MM.1S (cell line): ENCODE measurements at regions not wholly inside any gene's neighbourhood (a gene's known extent, or its start where the extent isn't known, plus 50 kb on each side); places are given as distances from the start of the nearest gene placed in this dataset.

Source experiments
- DNase-seq: peaks from one replicate; pipeline ENCODE4 v3.0.0-alpha.2; 2015
- H2AFZ ChIP-seq: fragments of 300-600 bp; sonication (generic); 2 replicates; pipeline ENCODE4 v1.6.0; 2016; ENCODE audit warnings: antibody characterized with exemption, low read length
- H3F3A ChIP-seq: fragments of 300-600 bp; sonication (generic); 2 replicates; pipeline ENCODE4 v1.6.1; 2016; ENCODE audit warnings: mild to moderate bottlenecking, antibody characterized with exemption, low read length, moderate library complexity, mixed read lengths; ENCODE audit not compliant: insufficient read depth
- H3K27ac ChIP-seq: fragments of 300-600 bp; sonication (generic); 2 replicates; pipeline ENCODE4 v1.5.1; 2016; ENCODE audit warnings: mild to moderate bottlenecking, low read length
- H3K27me3 ChIP-seq: fragments of 300-600 bp; sonication (generic); replicated peaks from 2 replicates; pipeline ENCODE4 v1.6.0; 2016; ENCODE audit warnings: low read length; ENCODE audit not compliant: insufficient read depth
- H3K36me3 ChIP-seq: fragments of 300-600 bp; sonication (generic); replicated peaks from 2 replicates; pipeline ENCODE4 v1.6.1; 2016; ENCODE audit warnings: mild to moderate bottlenecking, low read length, mixed read lengths; ENCODE audit not compliant: insufficient read depth
- H3K4me1 ChIP-seq: fragments of 300-600 bp; sonication (generic); 2 replicates; pipeline ENCODE4 v1.6.1; 2016; ENCODE audit warnings: low read length, mixed read lengths
- H3K4me2 ChIP-seq: fragments of 300-600 bp; sonication (generic); 2 replicates; pipeline ENCODE4 v1.6.0; 2016; ENCODE audit warnings: low read depth, low read length
- H3K4me3 ChIP-seq: fragments of 300-600 bp; sonication (generic); 2 replicates; pipeline ENCODE4 v1.5.1; 2016; ENCODE audit warnings: low read length, mixed read lengths
- H3K79me2 ChIP-seq: fragments of 300-600 bp; sonication (generic); 2 replicates; pipeline ENCODE4 v1.6.1; 2016; ENCODE audit warnings: mixed run types, low read length, mixed read lengths
- H3K9ac ChIP-seq: fragments of 300-600 bp; sonication (generic); 2 replicates; pipeline ENCODE4 v1.6.1; 2016; ENCODE audit warnings: low read length, mixed read lengths
- H3K9me2 ChIP-seq: fragments of 300-600 bp; sonication (generic); replicated peaks from 2 replicates; pipeline ENCODE4 v1.6.1; 2016; ENCODE audit warnings: mild to moderate bottlenecking, low read length, mixed read lengths; ENCODE audit not compliant: insufficient read depth
- H3K9me3 ChIP-seq: fragments of 300-600 bp; sonication (generic); replicated peaks from 2 replicates; pipeline ENCODE4 v1.6.1; 2016; ENCODE audit warnings: mild to moderate bottlenecking, low read length, mixed read lengths; ENCODE audit not compliant: insufficient read depth
- H4K20me1 ChIP-seq: fragments of 300-600 bp; sonication (generic); 2 replicates; pipeline ENCODE4 v1.6.1; 2016; ENCODE audit warnings: mild to moderate bottlenecking, low read length, moderate library complexity, mixed read lengths; ENCODE audit not compliant: insufficient read depth
- EZH2 ChIP-seq: fragments of 300-600 bp; sonication (generic); optimal IDR thresholded peaks from 2 replicates; pipeline ENCODE3; 2017; ENCODE audit warnings: low read depth, mild to moderate bottlenecking, antibody characterized with exemption, low read length, mixed read lengths
- EZH2phosphoT487 ChIP-seq: fragments of 300-600 bp; sonication (generic); IDR thresholded peaks from 2 replicates; pipeline ENCODE4 v1.6.1; 2018; ENCODE audit warnings: antibody characterized with exemption, low read length
- TF ChIP-seq, protein P1 (sequence below): fragments of 300-600 bp; sonication (generic); IDR thresholded peaks from 2 replicates; pipeline ENCODE4 v1.5.1; 2016; ENCODE audit warnings: antibody characterized with exemption, low read length, mixed read lengths

DNA sequence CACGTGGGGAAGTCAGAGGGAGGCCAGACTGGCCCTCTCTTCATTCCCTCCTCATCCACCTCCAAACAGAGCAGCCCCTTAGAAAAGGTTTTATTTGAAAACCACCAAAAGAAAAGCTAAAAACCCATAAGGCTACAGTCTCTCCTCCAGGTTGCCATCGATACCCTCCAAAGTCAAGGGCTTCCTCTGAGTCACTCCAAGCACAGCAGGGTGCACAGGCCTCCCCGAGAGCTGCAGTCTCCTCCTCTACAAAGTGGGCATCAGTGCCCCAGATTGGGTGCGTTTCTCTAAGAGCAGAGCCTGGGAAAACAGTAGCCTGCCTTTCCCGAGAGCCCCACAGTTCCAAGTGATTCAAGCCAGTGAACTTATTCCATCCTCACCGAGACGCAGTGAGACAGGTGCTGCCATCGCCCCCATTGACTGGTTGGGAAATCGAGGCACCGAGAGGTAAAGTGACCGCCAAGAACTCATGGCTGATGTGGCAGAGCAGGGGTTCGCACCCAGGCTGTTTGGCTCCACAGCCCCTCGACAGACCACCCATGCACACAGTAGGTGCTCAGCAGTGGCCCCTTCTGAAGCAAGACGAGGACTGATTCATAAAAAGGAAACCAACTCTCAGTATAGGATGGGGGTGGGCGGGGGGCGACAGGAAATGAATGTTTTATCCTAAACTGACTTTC, 91.7 kb upstream of the SHISAL1 start:
- H3K4me3 ChIP-seq = no peak overlapping the region
- no peak for DNase-seq
- no peaks in the 10 kb centered on the region for H3F3A ChIP-seq
- H4K20me1 ChIP-seq = no peaks in the 10 kb centered on the region
- H3K9ac ChIP-seq = no peak overlapping the region
- peaks cover 96% of the 10 kb centered on the region for H3K27me3 ChIP-seq
- no peaks in the 10 kb centered on the region for H3K9me3 ChIP-seq
- H3K4me2 ChIP-seq = no peak overlapping the region
- H3K79me2 ChIP-seq = no peaks in the 10 kb centered on the region
- no peaks in the 10 kb centered on the region for H3K36me3 ChIP-seq
- H3K4me1 ChIP-seq = no peaks in the 10 kb centered on the region
- no peak overlapping the region for H3K27ac ChIP-seq
- no peaks in the 10 kb centered on the region for H3K9me2 ChIP-seq
- no peak overlapping the region for H2AFZ ChIP-seq
- TF ChIP-seq EZH2phosphoT487 = no peak
- TF ChIP-seq, protein P1, sequence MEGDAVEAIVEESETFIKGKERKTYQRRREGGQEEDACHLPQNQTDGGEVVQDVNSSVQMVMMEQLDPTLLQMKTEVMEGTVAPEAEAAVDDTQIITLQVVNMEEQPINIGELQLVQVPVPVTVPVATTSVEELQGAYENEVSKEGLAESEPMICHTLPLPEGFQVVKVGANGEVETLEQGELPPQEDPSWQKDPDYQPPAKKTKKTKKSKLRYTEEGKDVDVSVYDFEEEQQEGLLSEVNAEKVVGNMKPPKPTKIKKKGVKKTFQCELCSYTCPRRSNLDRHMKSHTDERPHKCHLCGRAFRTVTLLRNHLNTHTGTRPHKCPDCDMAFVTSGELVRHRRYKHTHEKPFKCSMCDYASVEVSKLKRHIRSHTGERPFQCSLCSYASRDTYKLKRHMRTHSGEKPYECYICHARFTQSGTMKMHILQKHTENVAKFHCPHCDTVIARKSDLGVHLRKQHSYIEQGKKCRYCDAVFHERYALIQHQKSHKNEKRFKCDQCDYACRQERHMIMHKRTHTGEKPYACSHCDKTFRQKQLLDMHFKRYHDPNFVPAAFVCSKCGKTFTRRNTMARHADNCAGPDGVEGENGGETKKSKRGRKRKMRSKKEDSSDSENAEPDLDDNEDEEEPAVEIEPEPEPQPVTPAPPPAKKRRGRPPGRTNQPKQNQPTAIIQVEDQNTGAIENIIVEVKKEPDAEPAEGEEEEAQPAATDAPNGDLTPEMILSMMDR = no peak
- no peak for TF ChIP-seq EZH2

DNA sequence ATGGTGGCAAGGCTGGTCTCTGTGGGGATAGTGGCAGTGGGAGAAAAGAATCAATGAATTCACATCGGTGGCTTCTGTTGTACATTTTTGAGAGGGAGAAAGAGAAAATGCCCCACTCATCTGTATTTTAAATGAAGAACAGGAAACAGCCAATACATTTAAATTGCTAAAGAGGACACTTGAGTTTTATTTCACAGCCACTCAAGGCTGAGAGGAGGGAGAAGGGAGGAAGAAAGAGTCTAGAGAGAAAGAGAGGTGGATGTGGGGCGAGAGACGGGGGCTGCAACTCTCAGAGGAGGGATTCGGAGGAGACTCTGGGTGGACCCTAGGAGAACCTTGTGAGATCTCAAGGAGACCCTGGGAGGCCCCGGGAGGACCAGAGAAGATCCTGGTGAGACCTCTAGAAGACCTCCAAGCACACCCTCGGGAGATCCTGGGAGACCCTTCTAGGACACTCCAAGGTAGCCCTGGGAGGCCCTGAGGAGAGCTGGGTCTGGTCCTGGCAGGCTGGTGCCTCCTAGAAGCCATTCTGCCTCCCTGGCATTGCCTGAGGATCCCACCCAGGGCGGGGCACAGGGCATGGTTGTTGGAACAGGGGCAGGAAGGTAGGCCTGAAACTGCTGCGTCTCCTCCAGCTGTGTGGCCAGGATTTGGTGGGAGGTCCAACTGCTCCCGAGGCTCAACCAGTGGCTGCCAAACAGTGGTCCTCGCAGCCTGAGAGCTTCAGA, 91.0 kb upstream of the SHISAL1 start:
- TF ChIP-seq EZH2phosphoT487 (no peak), EZH2 (no peak)
- TF ChIP-seq, protein P1 = no peak
- Histone ChIP-seq H3F3A (no peaks in the 10 kb centered on the region), H3K9me2 (no peaks in the 10 kb centered on the region), H3K9ac (no peak overlapping the region), H3K27ac (no peak overlapping the region), H3K36me3 (no peaks in the 10 kb centered on the region), H3K79me2 (no peaks in the 10 kb centered on the region), H3K9me3 (no peaks in the 10 kb centered on the region), H3K4me2 (no peak overlapping the region), H4K20me1 (no peaks in the 10 kb centered on the region), H3K4me3 (no peak overlapping the region), H3K4me1 (no peaks in the 10 kb centered on the region), H2AFZ (no peak overlapping the region), H3K27me3 (peaks cover 96% of the 10 kb centered on the region)
- DNase-seq = no peak

DNA sequence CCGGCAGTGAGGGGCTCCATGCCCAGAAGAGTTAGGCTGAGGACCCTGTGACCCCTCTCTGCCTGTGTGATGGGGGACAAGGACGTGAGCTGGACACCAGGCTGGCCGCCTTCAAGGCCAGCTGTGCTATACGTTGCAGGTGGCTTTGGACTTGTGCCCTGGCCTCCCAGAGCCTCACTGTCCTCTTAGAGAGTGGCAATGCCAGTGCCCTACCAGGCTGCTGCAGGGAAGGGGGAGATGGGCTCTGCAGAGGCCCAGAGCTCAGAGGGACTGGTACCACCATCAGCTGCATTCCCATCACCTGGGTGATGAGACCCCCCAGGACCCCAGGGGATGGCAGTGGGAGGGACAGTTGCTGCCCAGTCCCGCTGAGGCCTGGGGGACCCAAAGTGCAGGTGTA, 90.4 kb upstream of the SHISAL1 start:
- no peak for DNase-seq
- no peak overlapping the region for H2AFZ ChIP-seq

More for the DNA sequence above, 90.4 kb upstream of the SHISAL1 start:
- no peak overlapping the region for H3K4me2 ChIP-seq
- no peaks in the 10 kb centered on the region for H3K36me3 ChIP-seq
- no peak overlapping the region for H3K27ac ChIP-seq
- no peak overlapping the region for H3K4me3 ChIP-seq
- H3F3A ChIP-seq = no peaks in the 10 kb centered on the region
- no peaks in the 10 kb centered on the region for H3K79me2 ChIP-seq
- H3K9me3 ChIP-seq = no peaks in the 10 kb centered on the region
- TF ChIP-seq EZH2 = no peak
- TF ChIP-seq EZH2phosphoT487 = no peak
- TF ChIP-seq, protein P1 = no peak
- H4K20me1 ChIP-seq = no peaks in the 10 kb centered on the region
- H3K27me3 ChIP-seq = peaks cover 92% of the 10 kb centered on the region
- no peaks in the 10 kb centered on the region for H3K9me2 ChIP-seq
- no peak overlapping the region for H3K9ac ChIP-seq
- no peaks in the 10 kb centered on the region for H3K4me1 ChIP-seq
